ENCODE measurements at regions not wholly inside any gene's neighbourhood (a gene's known extent, or its start where the extent isn't known, plus 50 kb on each side); places are given as distances from the start of the nearest gene placed in this dataset.
A peak's percentile ranks its signal among the peaks of the same experiment; 100 is the strongest.

DNA sequence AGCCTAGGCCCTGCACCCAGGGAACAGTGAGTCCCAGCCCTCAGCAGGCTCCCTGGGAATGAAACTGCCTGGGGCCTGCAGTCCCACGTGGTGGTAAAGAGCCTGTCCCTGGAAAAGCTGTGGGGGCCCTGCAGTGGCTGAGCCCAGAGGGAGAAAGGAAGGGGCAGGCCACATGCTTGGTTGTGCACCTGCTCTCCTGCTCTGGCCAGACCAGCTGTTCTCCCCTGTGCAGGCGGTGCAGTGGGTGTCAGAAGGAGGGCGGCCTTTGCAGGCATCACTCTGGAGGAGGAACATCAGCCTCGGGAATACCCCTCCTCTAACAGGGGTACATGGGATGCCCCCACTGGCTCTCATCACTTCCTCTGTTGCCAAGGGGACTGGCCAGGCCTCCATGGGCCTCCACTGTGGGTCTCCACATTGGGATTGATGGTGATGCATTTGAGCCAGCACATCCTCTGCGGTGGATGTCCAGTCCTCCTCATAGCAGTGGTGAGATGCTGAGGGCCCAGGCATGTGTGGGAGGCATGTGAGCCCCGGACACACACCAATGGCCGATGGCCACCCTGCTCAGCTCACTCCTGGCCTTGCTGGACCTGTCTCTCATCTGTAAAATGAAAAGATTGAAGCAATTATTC is 690.4 kb downstream of the BRD1 start:
- intact Hi-C loops (cut with DNase I) = no loop called here
- DNase-seq = no peak
- no peak for ATAC-seq (ENCODE audit: poor library complexity)

DNA sequence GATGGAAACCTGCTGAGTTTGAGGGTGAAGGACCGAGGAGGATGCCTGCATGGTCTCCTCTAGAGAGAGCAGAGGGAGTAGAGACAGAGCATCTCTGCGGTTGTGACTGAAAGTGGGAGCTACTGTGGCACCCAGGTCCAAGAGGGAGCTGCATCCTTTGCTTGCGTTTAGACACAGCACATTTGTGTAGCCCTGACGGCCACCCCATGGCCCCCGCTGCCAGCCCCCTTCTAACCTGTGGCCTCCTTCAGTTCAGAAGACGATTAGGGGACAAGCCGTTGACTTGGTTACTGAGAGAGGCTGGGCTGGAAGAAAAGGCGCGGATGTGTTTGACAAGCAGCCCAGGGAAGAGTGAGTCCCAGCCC is 690.9 kb downstream of the BRD1 start:
- no peak for DNase-seq
- intact Hi-C loops (cut with DNase I) = no loop called here
- ATAC-seq (ENCODE audit: poor library complexity) = no peak

- ATAC-seq (ENCODE audit: poor library complexity) = no peak
- intact Hi-C loops (cut with DNase I) = no loop called here
These were observed 691.4 kb downstream of the BRD1 start for GRCh38 chr22:49136041-49136815.

DNA sequence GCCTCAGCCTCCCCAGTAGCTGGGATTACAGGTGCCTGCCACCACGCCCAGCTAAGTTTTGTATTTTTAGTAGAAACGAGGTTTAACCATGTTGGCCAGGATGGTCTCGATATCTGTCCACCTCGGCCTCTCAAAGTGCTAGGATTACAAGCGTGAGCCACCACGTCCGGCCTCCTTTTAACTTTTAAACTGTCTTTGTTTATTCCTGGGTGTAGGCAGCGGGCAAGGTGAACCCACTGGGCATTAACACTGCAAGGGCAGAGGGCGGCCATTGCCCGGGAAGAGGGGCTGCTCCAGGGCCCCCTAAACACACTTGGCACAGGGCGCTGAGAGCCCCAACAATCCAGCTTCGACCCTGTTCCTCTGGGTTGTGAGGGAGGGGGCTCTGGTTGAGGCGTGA is 693.6 kb downstream of the BRD1 start:
- no peak for DNase-seq
- no peak for ATAC-seq (ENCODE audit: poor library complexity)
- intact Hi-C loops (cut with DNase I) = no loop called here

More at GRCh38 chr22:49136041-49136815, 691.4 kb downstream of the BRD1 start:
- no peak for DNase-seq

- no peak for ATAC-seq (ENCODE audit: poor library complexity)
- intact Hi-C loops (cut with DNase I) = no loop called here
- no peak for DNase-seq
These were observed 694.1 kb downstream of the BRD1 start for GRCh38 chr22:49133541-49133940.

- ATAC-seq (ENCODE audit: poor library complexity) (no peak), DNase-seq (no peak)
- intact Hi-C loops (cut with DNase I) = no loop called here
These were observed 695.7 kb downstream of the BRD1 start for GRCh38 chr22:49132009-49132408.

- DNase-seq (no peak), ATAC-seq (ENCODE audit: poor library complexity) (no peak)
- intact Hi-C loops (cut with DNase I) = no loop called here
These were observed 697.9 kb downstream of the BRD1 start for GRCh38 chr22:49129736-49130135.

DNA sequence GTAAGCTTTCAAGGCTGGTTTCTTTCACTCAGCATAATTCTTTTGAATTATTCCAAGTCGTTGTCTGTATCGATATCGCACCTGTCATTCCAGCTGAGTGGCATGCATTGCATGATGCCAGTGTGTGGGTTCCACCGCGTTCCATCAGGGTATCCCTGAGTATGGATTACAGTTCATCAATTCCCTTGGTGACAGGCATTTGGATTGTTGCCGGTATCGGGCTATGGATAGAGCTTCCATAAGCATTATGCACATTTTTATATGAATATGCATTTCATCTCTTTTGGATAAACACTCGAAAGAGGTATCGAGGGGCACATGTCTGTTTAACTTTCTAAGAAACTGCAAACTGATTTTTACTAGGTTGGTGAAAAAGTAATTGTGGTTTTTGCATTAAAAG is 698.8 kb downstream of the BRD1 start:
- ATAC-seq (ENCODE audit: poor library complexity) (no peak), DNase-seq (no peak)
- intact Hi-C loops (cut with DNase I) = no loop called here

GRCh38 chr22:49124608-49125007 is 703.1 kb downstream of the BRD1 start:
- DNase-seq = no peak
- intact Hi-C loops (cut with DNase I) = no loop called here
- ATAC-seq (ENCODE audit: poor library complexity) = no peak

- no peak for DNase-seq
- intact Hi-C loops (cut with DNase I) = no loop called here
- ATAC-seq (ENCODE audit: poor library complexity) = no peak
These were observed 704.0 kb downstream of the BRD1 start for GRCh38 chr22:49123621-49124192.

DNA sequence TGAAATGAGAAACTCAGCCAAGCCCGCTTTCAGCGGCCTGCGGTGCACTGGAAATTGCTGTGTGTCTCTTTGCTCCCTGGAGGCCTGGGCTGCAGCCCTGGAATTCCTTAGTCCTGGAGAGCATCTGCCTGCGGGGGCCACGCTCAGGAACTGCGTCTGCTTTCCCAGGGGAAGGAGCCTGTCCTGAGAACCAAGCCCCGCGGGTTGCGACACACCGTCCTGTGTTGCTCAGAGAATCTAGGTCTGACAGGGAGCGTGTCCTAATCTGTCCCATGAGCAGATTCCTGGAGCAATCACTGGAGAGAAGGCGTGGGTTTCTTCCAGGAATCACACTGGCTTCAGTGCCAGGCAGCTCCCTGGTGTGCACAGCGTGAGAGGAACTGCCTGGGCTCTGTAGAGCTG is 708.1 kb downstream of the BRD1 start:
- DNase-seq (peak; percentile 69), ATAC-seq (ENCODE audit: poor library complexity) (peak; percentile 41)
- intact Hi-C loops (cut with DNase I) = no loop called here

GRCh38 chr22:49118065-49118464 is 709.6 kb downstream of the BRD1 start:
- ATAC-seq (ENCODE audit: poor library complexity) (no peak), DNase-seq (no peak)
- intact Hi-C loops (cut with DNase I) = no loop called here

- no peak for ATAC-seq (ENCODE audit: poor library complexity)
- intact Hi-C loops (cut with DNase I) = no loop called here
- no peak for DNase-seq
These were observed 710.2 kb downstream of the BRD1 start for GRCh38 chr22:49117486-49117885.

DNA sequence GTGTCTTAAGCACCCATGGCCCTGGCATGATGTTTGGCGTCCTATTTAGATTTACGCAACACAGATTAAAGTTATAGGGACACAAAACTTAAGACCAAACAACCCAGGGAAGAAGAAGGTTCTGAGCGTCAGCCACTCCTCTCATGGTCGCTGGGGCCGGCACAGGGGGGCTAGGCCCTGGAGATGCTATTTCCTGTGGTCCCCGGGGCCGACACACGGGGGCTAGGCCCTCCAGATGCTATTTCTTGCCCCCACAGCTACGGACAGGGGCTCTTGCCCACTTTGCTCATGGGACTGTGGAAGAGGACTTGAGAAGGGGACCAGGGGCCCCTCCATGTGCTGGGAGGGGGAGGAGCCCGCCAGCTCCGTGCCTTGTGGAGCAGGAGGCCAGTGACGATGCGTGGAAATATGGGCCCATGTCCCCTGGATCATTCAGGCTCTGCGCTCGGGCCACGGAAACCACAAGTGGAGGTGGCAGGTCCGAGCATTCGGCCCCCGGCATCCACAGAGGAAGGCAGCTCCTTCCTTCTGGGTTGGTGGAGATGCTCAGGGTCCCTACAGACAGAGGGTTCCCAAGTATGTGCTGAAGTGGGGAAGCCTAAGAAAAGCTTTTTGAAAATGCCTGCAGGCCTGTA is 711.1 kb downstream of the BRD1 start:
- intact Hi-C loops (cut with DNase I) = no loop called here
- ATAC-seq (ENCODE audit: poor library complexity) (no peak), DNase-seq (no peak)

DNA sequence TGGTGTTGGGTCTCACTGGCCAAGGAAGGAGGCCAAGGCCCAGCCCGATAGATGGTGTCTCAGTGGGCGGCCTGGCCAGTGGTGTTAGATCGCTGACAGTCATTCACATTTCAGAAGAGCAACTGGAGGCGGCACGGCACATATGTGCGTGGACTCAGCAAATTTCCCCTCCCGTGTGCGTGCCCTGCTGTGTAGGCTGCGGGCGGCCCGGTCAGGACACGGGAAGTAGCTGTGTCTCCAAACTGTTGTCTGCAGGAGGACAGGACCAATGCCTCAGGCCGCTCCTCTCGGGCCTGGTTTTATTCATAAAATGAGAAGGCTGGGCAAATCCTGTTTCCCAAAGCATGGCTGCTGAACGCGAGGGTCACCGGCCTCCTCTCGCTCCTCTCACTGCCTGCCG is 711.7 kb downstream of the BRD1 start:
- ATAC-seq (ENCODE audit: poor library complexity) (no peak), DNase-seq (no peak)
- intact Hi-C loops (cut with DNase I) = no loop called here

DNA sequence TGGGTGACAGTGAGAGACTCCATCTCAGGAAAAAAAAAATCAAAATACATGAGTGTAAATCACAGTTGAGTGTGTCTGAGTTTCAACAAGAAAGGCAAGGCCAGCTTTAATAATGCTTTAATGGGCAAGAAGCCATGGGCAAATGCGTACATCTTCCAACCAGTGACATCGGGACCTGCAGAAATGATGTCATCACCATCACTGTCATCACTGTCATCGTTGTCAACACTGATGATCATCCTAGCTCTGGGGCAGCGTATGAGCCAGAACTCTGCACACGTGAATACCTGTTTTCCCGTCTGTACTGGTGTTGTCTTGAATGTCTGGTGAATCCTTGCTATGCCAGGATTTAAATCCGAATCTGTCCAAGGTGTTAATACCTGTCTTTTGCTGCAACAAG is 712.5 kb downstream of the BRD1 start:
- DNase-seq (no peak), ATAC-seq (ENCODE audit: poor library complexity) (no peak)
- intact Hi-C loops (cut with DNase I) = no loop called here

- intact Hi-C loops (cut with DNase I) = no loop called here
- DNase-seq (no peak), ATAC-seq (ENCODE audit: poor library complexity) (no peak)
These were observed 713.9 kb downstream of the BRD1 start for GRCh38 chr22:49113758-49114157.

DNA sequence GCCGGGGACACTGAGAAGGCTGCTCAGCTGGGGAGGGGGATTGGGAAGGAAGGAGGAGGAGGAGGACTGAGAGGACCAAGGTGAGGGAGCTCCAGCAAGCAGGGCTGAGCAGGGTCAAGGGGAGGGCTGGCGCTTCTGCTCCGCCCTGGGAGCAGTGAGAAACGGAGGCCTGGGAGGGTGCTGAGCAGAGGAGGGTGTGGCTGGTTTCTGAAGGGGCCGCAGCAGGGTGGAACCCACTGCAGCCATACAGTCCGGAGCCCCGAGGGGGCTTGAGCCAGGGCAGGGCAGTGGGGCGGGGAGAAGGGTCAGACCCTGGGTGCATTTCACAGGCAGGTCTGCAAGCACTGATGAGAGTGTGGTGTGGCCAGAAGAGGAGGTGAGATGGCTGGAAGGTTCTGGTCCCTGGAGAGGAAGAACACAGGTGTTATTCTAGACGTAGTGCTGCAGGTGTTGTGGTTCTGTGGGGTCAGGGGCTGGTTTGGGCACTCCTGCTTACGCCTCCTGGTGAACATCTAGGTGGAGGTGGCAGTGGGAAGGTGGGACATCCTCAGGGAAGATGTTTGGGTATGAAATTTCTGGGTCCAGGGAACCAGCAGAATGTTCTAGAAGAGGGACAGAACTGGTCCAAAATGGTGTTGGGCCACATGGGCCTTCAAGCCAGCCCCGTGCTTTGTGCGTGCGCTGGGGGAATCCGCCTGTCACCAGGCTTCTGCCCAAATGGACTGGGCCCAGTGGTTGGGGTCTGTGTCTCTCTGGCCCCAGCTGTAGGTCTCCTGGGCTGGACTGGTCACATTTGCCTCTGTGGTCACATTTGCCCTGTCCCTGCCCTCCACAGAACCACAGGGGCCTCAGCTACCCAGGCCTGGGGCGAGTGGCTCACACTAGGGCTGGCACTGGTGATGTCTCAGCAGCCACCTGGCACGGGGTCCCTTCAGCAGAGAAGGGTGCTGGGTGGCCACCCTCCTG is 714.7 kb downstream of the BRD1 start:
- intact Hi-C loops (cut with DNase I) = no loop called here
- DNase-seq (no peak), ATAC-seq (ENCODE audit: poor library complexity) (no peak)

GRCh38 chr22:49112176-49112575 is 715.5 kb downstream of the BRD1 start:
- ATAC-seq (ENCODE audit: poor library complexity) (no peak), DNase-seq (no peak)
- intact Hi-C loops (cut with DNase I) = no loop called here
